Fibroblast of gingiva (primary cell): ENCODE measurements at regions not wholly inside any gene's neighbourhood (a gene's known extent, or its start where the extent isn't known, plus 50 kb on each side); places are given as distances from the start of the nearest gene placed in this dataset.

Source experiments
- DNase-seq: peaks from one replicate; pipeline ENCODE4 v3.0.0-alpha.2; 2011; ENCODE audit warnings: low read depth

GRCh38 chr3:110752307-110752706, 319.3 kb upstream of the NECTIN3 start:
- no peak for DNase-seq

GRCh38 chr3:110753516-110753915, 318.1 kb upstream of the NECTIN3 start:
- no peak for DNase-seq

DNA sequence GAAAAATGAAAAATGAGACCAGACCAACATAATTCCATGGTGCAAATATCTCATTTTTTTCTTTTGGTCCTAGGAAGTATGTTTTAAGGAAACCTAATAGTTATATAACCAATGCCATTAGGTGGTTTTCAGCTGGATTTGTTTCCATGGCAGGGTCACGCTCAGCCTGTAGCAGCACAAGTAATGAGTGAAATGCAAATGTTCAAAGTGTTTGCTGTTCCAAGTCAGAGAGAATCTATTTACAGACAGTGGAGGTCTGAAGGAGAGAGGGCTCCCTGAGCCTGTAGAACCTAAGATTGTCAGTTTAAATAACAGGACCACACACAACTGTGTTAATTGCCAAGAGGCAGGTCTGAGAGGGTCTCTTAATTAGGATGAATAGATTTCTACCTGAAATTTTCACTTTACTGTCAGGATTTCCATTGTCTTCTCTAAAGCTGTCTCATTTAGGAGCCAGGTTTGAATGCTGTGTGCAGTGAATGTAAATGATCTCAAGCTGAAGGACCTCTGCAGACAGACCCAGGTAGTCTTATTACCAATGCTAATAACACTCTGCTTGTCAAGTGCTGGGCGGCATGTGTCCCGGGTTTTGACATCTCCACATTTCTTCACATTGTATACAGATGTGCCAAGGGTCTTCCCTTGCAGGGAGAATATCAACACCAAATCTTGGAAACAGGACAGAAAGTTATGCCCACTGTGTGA, 317.3 kb upstream of the NECTIN3 start:
- no peak for DNase-seq

DNA sequence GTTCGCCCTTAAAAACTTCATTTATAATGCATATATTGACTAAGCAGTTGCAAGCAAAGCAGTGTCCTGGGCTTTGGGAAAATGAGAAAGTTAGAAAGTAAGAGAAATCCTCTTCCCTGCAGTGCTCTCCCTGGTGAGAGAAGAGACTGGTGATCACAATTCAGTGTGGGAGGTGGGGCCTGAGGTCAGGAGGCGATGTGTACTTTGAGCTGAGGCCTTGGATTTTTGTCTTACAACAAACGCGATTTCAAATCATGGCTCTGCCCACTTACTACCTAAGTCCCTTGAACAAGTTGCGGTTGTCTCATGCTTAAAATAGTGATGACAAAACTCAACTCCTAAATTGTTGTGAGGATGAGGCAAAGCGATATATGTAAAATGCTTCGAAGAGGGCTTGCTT, 316.3 kb upstream of the NECTIN3 start:
- DNase-seq: no peak

DNA sequence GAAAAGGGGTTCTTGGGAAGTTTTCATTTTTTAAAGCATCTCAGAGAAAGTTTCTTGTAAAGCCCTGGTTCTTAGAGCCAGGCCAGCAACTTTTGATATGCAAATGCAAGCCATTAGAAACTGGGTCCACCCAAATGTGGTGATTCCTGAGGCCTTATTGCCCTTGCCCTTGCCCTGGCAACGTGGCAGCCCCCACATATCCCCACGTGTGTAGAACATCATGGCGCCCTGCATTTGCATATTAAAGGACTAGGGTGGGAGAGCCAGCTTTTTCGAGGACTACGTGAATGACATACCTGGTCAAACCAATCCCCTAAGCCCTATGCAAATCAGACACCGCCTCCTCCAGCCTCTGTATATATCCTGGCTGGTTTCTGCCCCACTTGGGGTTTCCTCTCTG, 314.9 kb upstream of the NECTIN3 start:
- no peak for DNase-seq

GRCh38 chr3:110758208-110758607, 313.4 kb upstream of the NECTIN3 start:
- no peak for DNase-seq

GRCh38 chr3:110767156-110767555, 304.5 kb upstream of the NECTIN3 start:
- no peak for DNase-seq

GRCh38 chr3:110767838-110768237, 303.8 kb upstream of the NECTIN3 start:
- DNase-seq: no peak

DNA sequence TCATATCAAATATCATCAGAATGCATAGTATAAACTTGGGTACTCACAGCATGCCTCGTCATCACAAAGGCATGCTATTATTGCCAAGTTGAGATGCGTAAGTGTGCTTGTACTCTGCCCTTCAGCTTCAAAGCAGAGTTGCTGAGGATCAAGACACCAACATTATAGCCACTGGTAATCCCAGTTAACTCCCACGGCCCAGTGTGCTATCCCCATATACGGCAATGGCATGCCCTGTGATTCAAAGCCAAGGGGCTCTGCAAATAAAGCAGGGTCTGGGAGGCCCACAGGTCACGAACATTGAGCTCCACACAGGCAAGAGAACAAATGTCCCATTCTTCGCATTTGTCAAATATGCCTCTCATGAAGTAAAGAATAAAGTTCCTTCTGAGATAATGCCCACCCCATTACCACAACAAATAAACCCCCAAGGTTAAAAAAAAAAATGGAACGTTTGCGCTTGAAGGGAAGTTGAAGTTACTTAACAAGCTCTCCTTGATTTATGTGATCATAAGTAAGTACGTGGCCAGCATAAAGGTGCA, 298.1 kb upstream of the NECTIN3 start:
- peak; percentile 89 for DNase-seq

DNA sequence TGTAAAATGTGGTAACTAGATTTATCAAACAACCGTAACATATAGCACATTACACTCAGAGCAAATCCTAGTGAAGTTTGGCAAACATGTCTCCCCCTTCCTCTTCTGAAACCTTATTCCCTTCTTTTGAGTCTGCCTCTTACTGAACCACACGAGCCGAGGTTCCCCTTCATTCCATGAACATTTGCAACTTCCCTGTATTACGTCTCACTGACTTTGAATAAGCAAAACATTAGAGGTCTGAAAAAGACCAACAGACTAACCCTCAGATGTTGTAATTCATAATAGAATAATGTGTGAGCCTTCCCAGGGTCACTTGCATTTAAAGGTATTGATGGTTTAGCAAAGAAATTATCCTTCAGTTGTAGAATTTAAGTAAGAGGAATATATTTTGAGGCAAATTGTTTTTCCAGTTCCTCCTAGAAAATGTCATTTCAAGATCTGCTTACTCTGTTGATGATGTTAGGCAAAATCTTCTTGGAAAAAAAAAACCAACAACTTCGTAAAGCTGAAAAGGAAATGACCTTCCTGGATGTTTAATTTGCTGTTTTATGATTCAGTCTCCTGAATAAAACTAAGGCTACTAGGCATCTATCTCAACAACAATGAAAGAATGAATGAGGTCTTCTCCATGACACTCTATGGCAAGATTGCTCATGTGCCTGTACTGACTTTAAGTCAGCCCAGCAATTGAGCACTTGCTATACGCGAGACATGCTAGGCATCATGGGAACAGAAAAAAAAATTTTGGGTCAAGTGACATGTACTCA, 296.9 kb upstream of the NECTIN3 start:
- peak; percentile 19 for DNase-seq

DNA sequence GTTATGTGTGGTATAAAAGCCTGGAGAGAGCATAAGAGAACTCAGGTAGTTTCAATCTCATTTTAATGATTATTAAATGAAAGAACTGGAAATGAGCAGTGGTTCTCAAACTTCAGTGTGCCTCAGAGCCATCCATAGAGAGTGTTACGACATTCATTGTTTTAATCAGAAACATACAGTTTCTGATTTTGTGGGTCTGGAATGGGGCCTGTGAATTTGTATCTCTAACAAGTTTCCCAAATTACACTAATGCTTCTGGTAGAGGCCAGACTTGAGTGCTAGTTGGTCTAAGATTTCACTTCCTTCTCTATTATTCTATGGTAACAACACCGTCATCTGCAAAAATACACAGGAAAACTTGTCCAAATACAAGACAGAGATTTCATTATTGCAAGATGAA, 292.0 kb upstream of the NECTIN3 start:
- peak; percentile 70 for DNase-seq

GRCh38 chr3:110783541-110783940, 288.1 kb upstream of the NECTIN3 start:
- DNase-seq: no peak

GRCh38 chr3:110788794-110789193, 282.8 kb upstream of the NECTIN3 start:
- no peak for DNase-seq

DNA sequence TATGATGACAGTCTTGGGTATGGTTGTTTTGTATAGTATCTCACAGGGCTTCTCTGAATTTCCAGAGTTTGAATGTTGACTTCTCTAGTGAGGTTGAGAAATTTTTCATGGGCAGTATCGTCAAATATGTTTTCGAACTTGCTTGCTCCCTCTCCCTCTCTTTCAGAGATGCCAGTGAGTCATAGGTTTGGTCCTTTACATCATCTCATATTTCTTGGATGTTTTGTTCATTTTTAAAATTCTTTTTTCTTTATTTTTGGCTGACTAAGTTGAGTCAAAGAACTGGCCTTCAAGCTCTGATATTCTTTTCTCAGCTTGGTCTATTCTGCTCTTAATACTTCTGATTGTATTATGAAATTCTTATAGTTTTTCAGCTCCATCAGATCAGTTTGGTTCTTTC, 282.3 kb upstream of the NECTIN3 start:
- DNase-seq: peak; percentile 77

- DNase-seq: no peak
Measured at GRCh38 chr3:110790631-110791030, 281.0 kb upstream of the NECTIN3 start.

- DNase-seq: no peak
Measured at GRCh38 chr3:110791995-110792686, 279.5 kb upstream of the NECTIN3 start.

GRCh38 chr3:110793611-110794010, 278.0 kb upstream of the NECTIN3 start:
- DNase-seq: no peak

DNA sequence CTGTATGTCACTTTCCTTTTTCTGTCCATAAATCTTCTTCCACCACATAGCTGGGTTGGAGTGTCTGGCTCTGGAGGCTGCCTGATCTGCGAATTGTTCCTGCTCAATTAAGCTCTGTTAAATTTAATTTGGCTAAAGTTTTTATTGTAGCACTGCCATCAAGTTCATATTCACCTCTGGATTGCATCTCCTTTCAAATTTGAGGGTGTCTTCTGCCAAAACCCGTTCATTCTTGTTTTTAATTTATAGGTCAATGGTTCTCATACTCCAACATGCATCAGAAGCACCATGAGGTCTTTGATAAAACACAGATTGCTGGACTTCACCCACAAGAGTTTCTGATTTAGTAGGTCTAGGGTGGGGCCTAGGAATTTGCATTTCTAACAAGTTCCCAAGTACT, 276.5 kb upstream of the NECTIN3 start:
- DNase-seq: no peak

GRCh38 chr3:110799271-110799670, 272.3 kb upstream of the NECTIN3 start:
- peak; percentile 49 for DNase-seq

DNA sequence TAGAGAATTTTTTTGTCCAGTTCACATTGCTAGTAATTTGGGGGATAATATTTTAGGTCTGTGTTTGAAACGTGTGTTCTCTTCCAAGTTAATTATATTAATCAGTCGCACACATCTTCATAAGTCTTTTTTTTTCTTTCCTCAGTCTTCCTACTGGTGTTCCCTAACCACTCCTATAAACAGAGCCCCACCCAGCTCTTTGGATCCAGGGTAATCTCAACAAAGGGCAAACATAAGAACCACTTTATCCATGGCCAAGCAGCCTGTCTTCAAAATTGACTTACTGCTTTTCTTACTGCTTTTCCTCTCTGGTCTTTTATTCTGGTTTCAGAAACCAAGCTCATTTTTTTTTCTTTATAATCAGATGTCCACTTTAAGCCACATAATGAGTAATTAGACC, 266.8 kb upstream of the NECTIN3 start:
- DNase-seq: no peak

- peak; percentile 27 for DNase-seq
Measured at GRCh38 chr3:110806924-110807323, 264.7 kb upstream of the NECTIN3 start.

DNA sequence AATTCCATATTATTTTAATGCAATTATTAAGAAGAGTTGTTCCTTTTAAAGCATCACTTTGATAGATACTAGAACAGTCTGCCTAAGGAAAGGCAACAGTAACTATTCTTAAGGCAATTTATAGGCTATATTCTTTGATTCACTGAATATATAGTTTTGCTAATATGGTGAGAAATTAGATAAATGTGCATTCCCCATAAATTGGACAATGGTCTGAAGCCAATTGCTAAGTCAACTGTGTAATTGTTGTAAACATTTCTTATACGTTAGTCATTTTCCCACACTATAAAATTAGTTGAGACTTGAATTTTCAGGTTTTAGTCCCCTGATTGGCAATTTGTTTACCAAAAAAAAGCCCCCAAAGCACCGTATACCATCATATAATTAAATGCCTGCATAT, 263.0 kb upstream of the NECTIN3 start:
- DNase-seq: no peak

DNA sequence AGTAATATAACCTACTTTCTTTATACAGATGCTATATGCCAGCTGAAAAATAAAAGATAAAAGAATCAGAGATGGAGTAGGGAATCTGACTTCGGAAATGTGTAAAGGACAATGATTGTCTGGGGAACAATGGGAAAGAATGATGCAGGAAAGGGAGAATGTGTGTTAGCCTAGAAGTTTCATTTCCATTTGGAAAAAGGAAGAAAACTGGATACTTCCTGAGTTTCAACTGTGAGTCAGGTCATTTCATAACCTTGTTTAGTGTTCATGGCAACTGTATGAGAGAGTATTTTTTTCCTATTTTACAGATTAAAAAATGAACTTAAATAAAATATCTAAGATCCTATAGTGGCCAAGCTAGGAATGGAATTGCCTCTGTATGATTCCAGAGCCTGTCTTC, 261.3 kb upstream of the NECTIN3 start:
- peak; percentile 59 for DNase-seq
